ENCODE measurements at regions not wholly inside any gene's neighbourhood (a gene's known extent, or its start where the extent isn't known, plus 50 kb on each side); places are given as distances from the start of the nearest gene placed in this dataset.

- Histone ChIP-seq H3K9me2 (replicated peaks; ENCODE audit: low read depth, low read length) (no peaks in the 10 kb centered on the region), H3K36me3 (ENCODE audit: insufficient read depth, low read length) (no peaks in the 10 kb centered on the region), H3F3A (ENCODE audit: low read depth) (no peaks in the 10 kb centered on the region), H3K9ac (ENCODE audit: low read depth, low read length, poor library complexity, severe bottlenecking) (no peak overlapping the region), H3K4me1 (ENCODE audit: insufficient read depth, low read length, poor library complexity, severe bottlenecking) (no peaks in the 10 kb centered on the region), H3K9me3 (ENCODE audit: insufficient read depth, low read depth, low read length) (no peaks in the 10 kb centered on the region), H4K20me1 (ENCODE audit: insufficient read depth, low read length, poor library complexity, severe bottlenecking) (no peaks in the 10 kb centered on the region), H2AFZ (ENCODE audit: low read length) (no peak overlapping the region), H3K79me2 (ENCODE audit: insufficient read depth, low read length) (no peaks in the 10 kb centered on the region), H3K4me3 (ENCODE audit: low read length, poor library complexity, severe bottlenecking) (no peak overlapping the region), H3K4me2 (ENCODE audit: low read depth, low read length, poor library complexity, severe bottlenecking) (no peak overlapping the region), H3K27me3 (ENCODE audit: insufficient read depth, low read length, poor library complexity, severe bottlenecking) (no peaks in the 10 kb centered on the region)
- TF ChIP-seq CTCF (conservative IDR thresholded peaks at IDR 0.05; ENCODE audit: low read length) = no peak
- no peak for TF ChIP-seq EZH2phosphoT487 (IDR thresholded peaks at IDR 0.05; ENCODE audit: borderline replicate concordance)
Measured at GRCh38 chr20:10911298-10911697, 237.5 kb upstream of the JAG1 start.

DNA sequence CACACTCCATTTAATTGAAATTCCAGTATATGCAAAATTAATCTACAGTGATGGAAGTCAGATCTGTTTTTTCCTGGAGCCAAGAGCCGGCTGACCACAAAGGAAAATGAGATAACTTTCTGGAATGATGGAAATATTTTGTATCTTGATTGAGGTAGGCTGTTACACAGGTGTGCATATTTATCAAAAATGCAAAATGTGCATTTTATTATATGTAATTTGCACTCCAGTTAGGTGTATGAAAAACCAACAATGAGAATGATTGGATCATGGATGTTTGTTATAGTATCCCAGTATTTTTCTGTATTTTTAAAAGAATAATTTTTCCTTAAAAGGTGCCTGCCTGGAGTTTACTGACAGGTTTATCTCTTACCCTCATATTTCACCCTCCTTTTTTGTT is 242.0 kb upstream of the JAG1 start:
- H3K4me1 ChIP-seq (ENCODE audit: insufficient read depth, low read length, poor library complexity, severe bottlenecking) = no peaks in the 10 kb centered on the region
- no peaks in the 10 kb centered on the region for H3K79me2 ChIP-seq (ENCODE audit: insufficient read depth, low read length)
- no peak overlapping the region for H2AFZ ChIP-seq (ENCODE audit: low read length)
- H3K27me3 ChIP-seq (ENCODE audit: insufficient read depth, low read length, poor library complexity, severe bottlenecking) = no peaks in the 10 kb centered on the region
- H3K9ac ChIP-seq (ENCODE audit: low read depth, low read length, poor library complexity, severe bottlenecking) = no peak overlapping the region
- no peaks in the 10 kb centered on the region; the same call in 1 of the 2 replicates for H3K9me3 ChIP-seq (ENCODE audit: insufficient read depth, low read depth, low read length)
- TF ChIP-seq EZH2phosphoT487 (IDR thresholded peaks at IDR 0.05; ENCODE audit: borderline replicate concordance) = no peak
- no peak for TF ChIP-seq CTCF (conservative IDR thresholded peaks at IDR 0.05; ENCODE audit: low read length)
- no peak overlapping the region for H3K4me2 ChIP-seq (ENCODE audit: low read depth, low read length, poor library complexity, severe bottlenecking)
- no peak overlapping the region for H3K4me3 ChIP-seq (ENCODE audit: low read length, poor library complexity, severe bottlenecking)
- H4K20me1 ChIP-seq (ENCODE audit: insufficient read depth, low read length, poor library complexity, severe bottlenecking) = no peaks in the 10 kb centered on the region
- no peaks in the 10 kb centered on the region for H3K36me3 ChIP-seq (ENCODE audit: insufficient read depth, low read length)
- no peaks in the 10 kb centered on the region for H3F3A ChIP-seq (ENCODE audit: low read depth)
- H3K9me2 ChIP-seq (replicated peaks; ENCODE audit: low read depth, low read length) = no peaks in the 10 kb centered on the region

GRCh38 chr20:10916312-10916711 is 242.5 kb upstream of the JAG1 start:
- no peaks in the 10 kb centered on the region; the same call in 1 of the 2 replicates for H3K9me3 ChIP-seq (ENCODE audit: insufficient read depth, low read depth, low read length)
- no peaks in the 10 kb centered on the region for H3F3A ChIP-seq (ENCODE audit: low read depth)
- no peak for TF ChIP-seq EZH2phosphoT487 (IDR thresholded peaks at IDR 0.05; ENCODE audit: borderline replicate concordance)
- TF ChIP-seq CTCF (conservative IDR thresholded peaks at IDR 0.05; ENCODE audit: low read length) = no peak
- no peaks in the 10 kb centered on the region for H3K79me2 ChIP-seq (ENCODE audit: insufficient read depth, low read length)
- no peak overlapping the region for H3K9ac ChIP-seq (ENCODE audit: low read depth, low read length, poor library complexity, severe bottlenecking)
- no peaks in the 10 kb centered on the region for H3K4me1 ChIP-seq (ENCODE audit: insufficient read depth, low read length, poor library complexity, severe bottlenecking)
- H4K20me1 ChIP-seq (ENCODE audit: insufficient read depth, low read length, poor library complexity, severe bottlenecking) = no peaks in the 10 kb centered on the region
- H3K4me2 ChIP-seq (ENCODE audit: low read depth, low read length, poor library complexity, severe bottlenecking) = no peak overlapping the region
- no peak overlapping the region for H2AFZ ChIP-seq (ENCODE audit: low read length)
- no peaks in the 10 kb centered on the region for H3K36me3 ChIP-seq (ENCODE audit: insufficient read depth, low read length)
- H3K9me2 ChIP-seq (replicated peaks; ENCODE audit: low read depth, low read length) = no peaks in the 10 kb centered on the region
- H3K4me3 ChIP-seq (ENCODE audit: low read length, poor library complexity, severe bottlenecking) = no peak overlapping the region
- no peaks in the 10 kb centered on the region for H3K27me3 ChIP-seq (ENCODE audit: insufficient read depth, low read length, poor library complexity, severe bottlenecking)
